Nephron progenitor cell (in vitro differentiated cells): ENCODE measurements at regions not wholly inside any gene's neighbourhood (a gene's known extent, or its start where the extent isn't known, plus 50 kb on each side); places are given as distances from the start of the nearest gene placed in this dataset.
A peak's percentile ranks its signal among the peaks of the same experiment; 100 is the strongest.
"Not testable (repeated sequence)": the region's sequence is repeated elsewhere in the genome, so short reads cannot be mapped to it uniquely, and the experiment has no call there.

Experiments
- DNase-seq: peaks from one replicate; pipeline ENCODE4 v3.0.0; 2021
- H3K27ac Mint-ChIP-seq: 2 replicates; pipeline ENCODE4 v1.8.0; 2021; ENCODE audit warnings: mild to moderate bottlenecking, moderate library complexity, mixed read lengths
- H3K27me3 Mint-ChIP-seq: 2 replicates; pipeline ENCODE4 v1.8.0; 2021; ENCODE audit warnings: mild to moderate bottlenecking, low read depth, mixed read lengths; ENCODE audit not compliant: poor library complexity
- H3K36me3 Mint-ChIP-seq: 2 replicates; pipeline ENCODE4 v1.8.0; 2021; ENCODE audit warnings: low read depth, mixed read lengths
- H3K4me1 Mint-ChIP-seq: 2 replicates; pipeline ENCODE4 v1.8.0; 2021; ENCODE audit warnings: mixed read lengths
- H3K4me3 Mint-ChIP-seq: 2 replicates; pipeline ENCODE4 v1.8.0; 2021; ENCODE audit warnings: mild to moderate bottlenecking, moderate library complexity, mixed read lengths
- H3K9me3 Mint-ChIP-seq: 2 replicates; pipeline ENCODE4 v1.8.0; 2021; ENCODE audit warnings: mild to moderate bottlenecking, moderate library complexity, mixed read lengths
- TF ChIP-seq, protein P1 (sequence below): fragments of 200-600 bp; sonication (generic); IDR thresholded peaks from 2 replicates; pipeline ENCODE4 v1.5.0; 2021; ENCODE audit warnings: antibody characterized with exemption

DNA sequence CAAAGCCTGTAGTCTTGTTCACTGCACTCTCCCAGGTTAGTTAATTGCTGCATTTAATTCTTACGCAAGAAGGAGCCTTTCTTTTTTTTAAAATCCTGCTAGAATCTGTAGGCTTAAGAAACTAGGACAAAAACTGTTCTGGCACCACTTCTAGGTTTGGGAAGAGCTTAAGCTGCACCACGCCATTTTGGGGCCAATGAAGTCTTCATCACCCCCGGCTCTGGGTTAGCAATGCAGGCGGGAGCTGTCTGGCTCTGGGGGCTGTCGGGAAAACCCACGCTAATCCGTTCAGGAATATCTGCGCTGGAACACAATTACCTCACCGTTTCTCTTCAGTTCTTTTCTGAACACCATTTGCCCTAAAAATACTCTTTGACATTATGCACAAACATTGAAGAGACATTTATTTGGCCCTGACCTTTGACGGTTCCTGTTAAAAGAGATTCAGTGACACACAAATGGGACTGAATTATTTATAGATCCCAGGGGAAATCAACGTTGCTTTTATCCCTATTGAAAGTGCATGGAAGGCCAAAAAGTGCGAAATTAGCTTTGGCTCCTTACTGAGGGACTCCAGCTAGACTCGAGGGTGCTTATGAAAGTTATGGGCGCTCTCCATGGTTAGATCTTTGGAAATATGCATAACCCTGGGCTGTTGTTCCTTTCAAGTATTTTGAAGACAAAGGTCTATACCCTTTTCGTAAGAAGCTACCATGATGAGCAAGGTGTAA is 249.2 kb downstream of the HAPSTR1 start:
- H3K9me3 Mint-ChIP-seq, result no peaks in the 10 kb centered on the region
- peaks cover 15% of the 10 kb centered on the region for H3K27me3 Mint-ChIP-seq
- TF ChIP-seq, protein P1, sequence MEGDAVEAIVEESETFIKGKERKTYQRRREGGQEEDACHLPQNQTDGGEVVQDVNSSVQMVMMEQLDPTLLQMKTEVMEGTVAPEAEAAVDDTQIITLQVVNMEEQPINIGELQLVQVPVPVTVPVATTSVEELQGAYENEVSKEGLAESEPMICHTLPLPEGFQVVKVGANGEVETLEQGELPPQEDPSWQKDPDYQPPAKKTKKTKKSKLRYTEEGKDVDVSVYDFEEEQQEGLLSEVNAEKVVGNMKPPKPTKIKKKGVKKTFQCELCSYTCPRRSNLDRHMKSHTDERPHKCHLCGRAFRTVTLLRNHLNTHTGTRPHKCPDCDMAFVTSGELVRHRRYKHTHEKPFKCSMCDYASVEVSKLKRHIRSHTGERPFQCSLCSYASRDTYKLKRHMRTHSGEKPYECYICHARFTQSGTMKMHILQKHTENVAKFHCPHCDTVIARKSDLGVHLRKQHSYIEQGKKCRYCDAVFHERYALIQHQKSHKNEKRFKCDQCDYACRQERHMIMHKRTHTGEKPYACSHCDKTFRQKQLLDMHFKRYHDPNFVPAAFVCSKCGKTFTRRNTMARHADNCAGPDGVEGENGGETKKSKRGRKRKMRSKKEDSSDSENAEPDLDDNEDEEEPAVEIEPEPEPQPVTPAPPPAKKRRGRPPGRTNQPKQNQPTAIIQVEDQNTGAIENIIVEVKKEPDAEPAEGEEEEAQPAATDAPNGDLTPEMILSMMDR, result no peak
- H3K36me3 Mint-ChIP-seq, result no peaks in the 10 kb centered on the region
- H3K4me1 Mint-ChIP-seq, result peaks cover 47% of the 10 kb centered on the region
- DNase-seq, result no peak
- H3K27ac Mint-ChIP-seq, result peak overlapping the region; percentile 39
- H3K4me3 Mint-ChIP-seq, result no peak overlapping the region

DNA sequence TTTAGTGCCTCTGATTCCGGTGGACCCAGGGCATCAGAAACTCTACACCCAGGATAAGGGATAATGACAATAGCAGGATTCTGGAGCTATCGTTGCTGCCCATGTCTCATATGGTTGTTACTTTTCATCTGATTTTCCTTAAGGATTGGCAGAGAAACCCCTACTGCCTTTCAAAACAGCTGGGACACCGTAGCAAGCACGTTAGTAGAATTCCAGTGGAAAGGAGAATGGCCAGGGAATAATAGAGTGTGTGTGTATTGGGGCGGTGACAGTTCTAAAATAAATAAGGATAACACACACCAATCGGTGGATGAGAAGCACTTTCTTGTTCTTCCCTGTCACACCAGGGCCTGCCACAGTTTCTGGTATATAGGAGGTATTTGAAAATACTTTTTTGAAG is 251.8 kb downstream of the HAPSTR1 start:
- Mint-ChIP-seq H3K4me1 (peaks cover 40% of the 10 kb centered on the region), H3K9me3 (no peaks in the 10 kb centered on the region), H3K4me3 (peak overlapping the region; percentile 43), H3K27me3 (peaks cover 7% of the 10 kb centered on the region), H3K36me3 (no peaks in the 10 kb centered on the region), H3K27ac (peak overlapping the region; percentile 92)
- TF ChIP-seq, protein P1, result no peak
- no peak for DNase-seq

DNA sequence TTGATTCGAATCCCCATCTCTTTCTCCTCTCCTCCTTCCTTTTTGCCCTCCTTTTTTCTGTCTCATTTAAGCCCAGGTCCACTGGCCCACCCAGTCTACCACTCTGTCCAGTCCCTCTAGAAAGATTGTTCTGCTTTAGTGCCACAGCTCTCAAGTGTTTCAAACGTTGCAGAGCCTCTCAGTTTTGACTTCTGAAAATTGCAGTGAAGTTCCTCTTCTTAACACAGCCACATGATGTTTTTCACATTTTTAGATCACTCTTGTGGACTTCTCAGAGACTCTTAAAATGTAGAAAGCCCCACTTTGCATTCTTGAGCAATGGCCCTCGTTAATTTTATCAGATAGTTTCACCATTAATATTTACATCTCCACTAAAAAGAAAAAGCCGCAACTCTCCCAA is 253.1 kb downstream of the HAPSTR1 start:
- Mint-ChIP-seq H3K27me3 (peaks cover 3% of the 10 kb centered on the region), H3K9me3 (no peaks in the 10 kb centered on the region), H3K4me1 (peaks cover 40% of the 10 kb centered on the region), H3K27ac (peak overlapping the region; percentile 40), H3K36me3 (peaks cover 9% of the 10 kb centered on the region), H3K4me3 (no peak overlapping the region)
- TF ChIP-seq, protein P1, result no peak
- no peak for DNase-seq

DNA sequence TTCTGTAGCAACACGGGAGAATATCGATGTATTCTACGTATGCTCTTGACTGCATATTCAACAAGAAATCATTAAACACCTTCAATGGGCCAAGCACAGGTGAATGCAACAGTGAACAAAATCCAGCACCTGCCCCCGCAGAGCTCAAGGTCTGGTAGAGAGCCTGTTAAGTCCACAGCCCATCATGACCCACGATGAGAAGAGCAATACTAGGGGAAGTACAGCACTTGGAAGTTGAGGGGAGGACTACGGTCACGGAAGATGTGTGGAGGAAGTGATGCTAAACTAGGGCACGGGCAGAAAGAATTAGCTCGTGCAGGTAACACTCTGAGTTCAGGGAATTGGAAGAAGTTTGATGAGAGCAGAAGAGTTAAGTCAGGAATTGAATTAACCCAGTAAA is 253.6 kb downstream of the HAPSTR1 start:
- H3K36me3 Mint-ChIP-seq, result peaks cover 11% of the 10 kb centered on the region
- H3K27me3 Mint-ChIP-seq, result peaks cover 3% of the 10 kb centered on the region
- no peak overlapping the region for H3K27ac Mint-ChIP-seq
- H3K4me1 Mint-ChIP-seq, result peaks cover 37% of the 10 kb centered on the region
- H3K9me3 Mint-ChIP-seq, result no peaks in the 10 kb centered on the region
- H3K4me3 Mint-ChIP-seq, result no peak overlapping the region
- TF ChIP-seq, protein P1, result no peak
- DNase-seq, result no peak

DNA sequence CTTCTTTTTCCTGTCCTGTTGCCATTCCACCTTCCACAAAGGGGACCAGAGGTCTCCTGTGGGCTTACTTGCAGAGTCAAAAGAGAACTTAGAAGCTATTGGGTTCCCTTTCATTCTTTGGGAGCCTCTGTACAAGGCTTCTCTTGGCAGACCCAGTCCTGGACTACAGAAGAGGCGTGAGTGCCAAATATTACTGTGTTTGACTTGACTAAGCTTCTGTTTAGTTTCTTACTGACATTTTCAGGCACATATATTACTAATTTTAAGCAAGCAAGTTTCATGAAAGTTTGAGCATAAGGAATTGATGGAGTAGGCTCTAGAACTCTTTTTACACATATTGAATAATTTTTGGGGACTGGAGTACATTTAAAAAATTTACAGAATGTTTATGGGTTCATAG is 254.4 kb downstream of the HAPSTR1 start:
- peaks cover 3% of the 10 kb centered on the region for H3K9me3 Mint-ChIP-seq
- peaks cover 3% of the 10 kb centered on the region for H3K27me3 Mint-ChIP-seq
- peaks cover 29% of the 10 kb centered on the region for H3K4me1 Mint-ChIP-seq
- no peak overlapping the region for H3K27ac Mint-ChIP-seq
- no peak for DNase-seq
- no peak overlapping the region for H3K4me3 Mint-ChIP-seq
- H3K36me3 Mint-ChIP-seq, result peaks cover 11% of the 10 kb centered on the region
- TF ChIP-seq, protein P1, result no peak

DNA sequence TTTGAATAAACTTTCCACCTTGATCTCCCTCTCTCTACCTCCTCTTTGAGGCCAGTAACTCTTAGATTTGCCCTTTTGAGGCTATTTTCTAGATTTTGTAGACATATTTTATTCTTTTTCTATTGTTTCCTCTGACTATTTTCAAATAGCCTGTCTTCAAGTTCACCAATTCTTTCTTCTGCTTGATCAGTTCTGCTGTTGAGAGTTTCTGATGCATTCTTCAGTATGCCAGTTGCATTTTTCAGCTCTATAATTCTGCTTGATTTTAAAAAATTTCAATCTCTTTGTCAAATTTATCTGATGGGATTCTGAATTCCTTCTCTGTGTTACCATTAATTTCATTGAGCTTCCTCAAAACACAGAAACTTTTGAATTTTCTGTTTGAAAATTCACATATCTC is 257.5 kb downstream of the HAPSTR1 start:
- no peak overlapping the region for H3K27ac Mint-ChIP-seq
- peaks cover 11% of the 10 kb centered on the region for H3K36me3 Mint-ChIP-seq
- peaks cover 4% of the 10 kb centered on the region for H3K4me1 Mint-ChIP-seq
- DNase-seq, result no peak
- no peak overlapping the region for H3K4me3 Mint-ChIP-seq
- TF ChIP-seq, protein P1, result no peak
- peaks cover 15% of the 10 kb centered on the region for H3K9me3 Mint-ChIP-seq
- H3K27me3 Mint-ChIP-seq, result no peaks in the 10 kb centered on the region

DNA sequence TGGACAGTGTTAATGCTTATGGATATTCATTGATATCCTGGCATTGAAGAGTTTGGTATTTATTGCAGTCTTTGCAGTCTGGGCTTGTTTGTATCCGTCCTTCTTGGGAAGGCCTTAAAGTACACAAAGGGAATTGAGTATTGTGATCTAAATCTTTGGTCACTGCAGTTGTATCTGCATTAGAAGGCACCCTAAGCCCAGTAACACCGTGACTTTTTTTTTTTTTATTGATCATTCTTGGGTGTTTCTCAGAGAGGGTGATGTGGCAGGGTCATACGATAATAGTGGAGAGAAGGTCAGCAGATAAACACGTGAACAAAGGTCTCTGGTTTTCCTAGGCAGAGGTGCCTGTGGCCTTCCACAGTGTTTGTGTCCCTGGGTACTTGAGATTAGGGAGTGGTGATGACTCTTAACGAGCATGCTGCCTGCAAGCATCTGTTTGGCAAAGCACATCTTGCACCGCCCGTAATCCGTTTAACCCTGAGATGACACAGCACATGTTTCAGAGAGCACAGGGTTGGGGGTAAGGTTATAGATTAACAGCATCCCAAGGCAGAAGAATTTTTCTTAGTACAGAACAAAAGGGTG is 258.0 kb downstream of the HAPSTR1 start:
- DNase-seq, H3K27me3 Mint-ChIP-seq, H3K4me1 Mint-ChIP-seq, H3K27ac Mint-ChIP-seq, H3K4me3 Mint-ChIP-seq: not testable (repeated sequence)
- Mint-ChIP-seq H3K36me3 (peaks cover 11% of the 10 kb centered on the region), H3K9me3 (peaks cover 18% of the 10 kb centered on the region)

DNA sequence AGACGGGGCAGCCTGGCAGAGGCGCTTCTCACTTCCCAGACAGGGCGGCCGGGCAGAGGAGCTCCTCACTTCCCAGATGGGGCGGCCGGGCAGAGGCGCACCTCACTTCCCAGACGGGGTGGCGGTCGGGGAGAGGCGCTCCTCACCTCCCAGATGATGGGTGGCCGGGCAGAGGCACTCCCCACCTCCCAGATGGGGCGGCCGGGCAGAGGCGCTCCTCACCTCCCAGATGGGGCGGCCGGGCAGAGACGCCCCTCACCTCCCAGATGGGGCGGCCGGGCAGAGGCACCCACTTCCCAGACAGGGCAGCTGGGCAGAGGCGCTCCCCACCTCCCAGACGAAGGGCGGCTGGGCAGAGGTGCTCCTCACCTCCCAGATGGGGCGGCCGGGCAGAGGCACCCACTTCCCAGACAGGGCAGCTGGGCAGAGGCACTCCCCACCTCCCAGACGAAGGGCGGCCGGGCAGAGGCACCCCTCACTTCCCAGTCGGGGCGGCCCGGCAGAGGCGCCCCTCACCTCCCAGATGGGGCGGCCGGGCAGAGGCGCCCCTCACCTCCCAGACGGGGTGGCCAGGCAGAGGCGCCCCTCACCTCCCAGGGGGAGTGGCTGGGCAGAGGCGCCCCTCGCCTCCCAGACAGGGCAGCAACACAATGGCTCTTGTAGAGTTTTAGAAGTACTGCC is 258.8 kb downstream of the HAPSTR1 start:
- H3K27ac Mint-ChIP-seq, DNase-seq, H3K4me1 Mint-ChIP-seq, H3K4me3 Mint-ChIP-seq, H3K27me3 Mint-ChIP-seq: not testable (repeated sequence)
- Mint-ChIP-seq H3K36me3 (peaks cover 11% of the 10 kb centered on the region), H3K9me3 (peaks cover 26% of the 10 kb centered on the region)
